HCT116 (cell line): ENCODE measurements at regions not wholly inside any gene's neighbourhood (a gene's known extent, or its start where the extent isn't known, plus 50 kb on each side); places are given as distances from the start of the nearest gene placed in this dataset.

Experiments used
- CTCF ChIP-seq, 3 experiments: fragments of 200-600 bp in 1 of 3; sonication (generic) in 1 of 3; IDR thresholded peaks in 2 of 3; conservative IDR thresholded peaks in 1 of 3; 2 replicates each; pipeline ENCODE4 v1.5.1; 2012 to 2017; ENCODE audit warnings: low read depth in 2 of 3, low read length in 2 of 3, antibody characterized with exemption in 1 of 3, borderline replicate concordance in 1 of 3, control low read depth in 1 of 3, mild to moderate bottlenecking in 1 of 3, mixed read lengths in 1 of 3, mixed run types in 1 of 3, moderate library complexity in 1 of 3; ENCODE audit not compliant: insufficient read depth in 1 of 3
- EZH2 ChIP-seq: fragments of 200-600 bp; sonication (generic); IDR thresholded peaks from 2 replicates; pipeline ENCODE4 v1.6.1; 2017; ENCODE audit warnings: antibody characterized with exemption, mixed run types
- EZH2phosphoT487 ChIP-seq: fragments of 200-600 bp; IDR thresholded peaks from 2 replicates; pipeline ENCODE4 v1.6.1; 2018; ENCODE audit warnings: antibody characterized with exemption, borderline replicate concordance
- JUND ChIP-seq: IDR thresholded peaks from 2 replicates; pipeline ENCODE4 v1.6.1; 2012
- POLR2A ChIP-seq: IDR thresholded peaks from 2 replicates; pipeline ENCODE4 v1.7.0; 2011; ENCODE audit warnings: borderline replicate concordance; ENCODE audit not compliant: insufficient read depth, insufficient read length; ENCODE audit errors: extremely low read depth
- SP1 ChIP-seq: IDR thresholded peaks from 2 replicates; pipeline ENCODE4 v1.6.1; 2012; ENCODE audit warnings: low read depth
- ZBTB33 ChIP-seq: IDR thresholded peaks from 2 replicates; pipeline ENCODE4 v1.6.1; 2011; ENCODE audit warnings: mild to moderate bottlenecking, low read length, moderate library complexity; ENCODE audit not compliant: insufficient replicate concordance; ENCODE audit errors: extremely low read depth
- ZNF274 ChIP-seq: fragments of 200-500 bp; sonication (Bioruptor generic); IDR thresholded peaks from 2 replicates; pipeline ENCODE4 v1.6.1; 2014; ENCODE audit warnings: mild to moderate bottlenecking, low read depth, low read length, inconsistent platforms

DNA sequence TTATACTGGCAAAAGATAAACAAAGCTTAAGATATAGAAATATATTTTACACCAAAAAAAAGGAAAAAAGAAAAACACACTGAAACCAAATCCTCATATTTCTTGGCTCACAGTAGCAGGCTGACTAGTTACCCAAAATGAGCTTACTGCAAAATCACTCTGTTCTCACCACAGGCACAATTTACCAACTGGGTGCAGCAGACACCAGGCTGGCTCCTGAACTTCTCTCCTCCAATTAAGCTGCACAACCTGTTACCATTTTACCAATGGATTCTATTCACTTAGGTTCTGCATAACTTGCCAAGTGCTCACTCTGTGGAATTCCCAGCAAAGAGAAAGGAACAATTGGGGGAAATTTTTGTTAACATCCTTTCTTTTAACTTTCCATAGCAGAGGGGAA, 679.3 kb downstream of the ZEB2 start:
- no peak for TF ChIP-seq CTCF (IDR thresholded peaks at IDR 0.05 in 2 of 3, conservative IDR thresholded peaks at IDR 0.05 in 1 of 3; ENCODE audit: borderline replicate concordance in 1 of 3, insufficient read depth in 1 of 3, low read depth in 2 of 3, low read length in 2 of 3)
- TF ChIP-seq POLR2A: no peak
- TF ChIP-seq EZH2phosphoT487: no peak
- no peak for TF ChIP-seq JUND
- no peak for TF ChIP-seq SP1
- no peak for TF ChIP-seq ZNF274
- no peak for TF ChIP-seq ZBTB33
- TF ChIP-seq EZH2: no peak
